Activated naive CD8-positive, alpha-beta T cell treated with anti-CD3 and anti-CD28 coated beads for 36 hours (primary cell): ENCODE measurements at regions not wholly inside any gene's neighbourhood (a gene's known extent, or its start where the extent isn't known, plus 50 kb on each side); places are given as distances from the start of the nearest gene placed in this dataset.
"Not testable (repeated sequence)": the region's sequence is repeated elsewhere in the genome, so short reads cannot be mapped to it uniquely, and the experiment has no call there.

Source experiments
- DNase-seq: peaks from one replicate; pipeline ENCODE4 v3.0.0; 2021
- H3K27ac Mint-ChIP-seq: one replicate; pipeline ENCODE4 v1.8.0; 2022; ENCODE audit warnings: mild to moderate bottlenecking, moderate library complexity, mixed read lengths
- H3K27me3 Mint-ChIP-seq: one replicate; pipeline ENCODE4 v1.8.0; 2022; ENCODE audit warnings: mild to moderate bottlenecking, mixed read lengths
- H3K36me3 Mint-ChIP-seq: one replicate; pipeline ENCODE4 v1.8.0; 2021; ENCODE audit warnings: mild to moderate bottlenecking, mixed read lengths
- H3K4me1 Mint-ChIP-seq: one replicate; pipeline ENCODE4 v1.8.0; 2021; ENCODE audit warnings: mixed read lengths
- H3K4me3 Mint-ChIP-seq: one replicate; pipeline ENCODE4 v1.8.0; 2022; ENCODE audit warnings: mild to moderate bottlenecking, moderate library complexity, mixed read lengths
- H3K9me3 Mint-ChIP-seq: one replicate; pipeline ENCODE4 v1.8.0; 2022; ENCODE audit warnings: mixed read lengths

DNA sequence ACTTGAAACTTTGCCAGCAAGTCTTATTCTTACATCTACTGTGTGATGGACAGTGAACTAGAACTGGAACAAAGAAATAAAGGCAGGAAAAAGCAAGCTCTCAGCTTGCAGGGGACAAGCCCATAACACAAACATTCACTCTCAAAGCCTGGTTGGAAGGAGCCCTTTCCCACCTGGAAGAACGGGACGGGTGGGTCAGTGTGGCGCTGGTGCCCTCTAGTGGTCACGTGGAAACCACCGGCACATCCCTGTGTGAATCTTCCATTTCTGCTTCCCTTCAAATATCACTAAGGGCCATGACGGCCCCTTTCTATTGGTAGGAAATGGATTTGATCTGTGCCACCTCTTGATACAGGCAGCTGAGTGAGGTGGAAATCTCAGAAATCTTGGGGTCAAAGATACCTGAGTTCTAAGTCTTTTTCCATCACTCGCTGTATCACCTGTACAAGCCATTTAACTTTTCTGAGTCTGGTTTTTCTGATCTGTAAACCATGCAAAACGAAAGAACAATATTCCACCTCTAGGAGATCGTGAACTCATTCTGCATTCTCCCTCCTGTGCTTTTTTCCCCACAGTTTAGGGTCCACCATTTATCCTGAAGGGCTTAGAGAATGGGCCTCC lies 211.6 kb downstream of the MSX2 start:
- no peaks in the 10 kb centered on the region for H3K36me3 Mint-ChIP-seq
- H3K27ac Mint-ChIP-seq: no peak overlapping the region
- peaks cover 15% of the 10 kb centered on the region for H3K27me3 Mint-ChIP-seq
- H3K4me3 Mint-ChIP-seq: no peak overlapping the region
- DNase-seq: peak; percentile 16
- H3K4me1 Mint-ChIP-seq: no peaks in the 10 kb centered on the region
- H3K9me3 Mint-ChIP-seq: no peaks in the 10 kb centered on the region

- not testable (repeated sequence) for H3K36me3 Mint-ChIP-seq, H3K4me3 Mint-ChIP-seq, H3K9me3 Mint-ChIP-seq, H3K27me3 Mint-ChIP-seq, H3K27ac Mint-ChIP-seq, DNase-seq, H3K4me1 Mint-ChIP-seq
Observed at GRCh38 chr5:174931033-174931432, 206.7 kb downstream of the MSX2 start.

DNA sequence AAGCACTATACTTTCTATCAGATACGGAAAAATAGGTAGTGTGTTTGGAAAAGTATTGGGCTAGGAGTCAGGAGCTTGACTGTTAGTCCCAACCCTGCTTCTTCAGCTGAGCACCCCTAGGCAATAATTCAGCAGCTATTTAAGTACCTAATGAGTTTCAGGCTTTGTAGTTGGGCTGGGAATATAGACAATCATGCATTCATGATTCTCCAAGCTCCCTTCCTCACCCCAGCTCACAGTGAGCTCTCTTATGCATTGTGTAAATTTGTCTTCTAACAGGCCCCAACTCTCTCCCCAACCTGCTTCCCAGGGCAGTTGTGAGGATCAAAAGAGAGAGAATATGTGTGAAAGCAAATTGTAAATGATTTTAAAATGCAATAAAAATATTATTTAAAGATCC lies 201.2 kb downstream of the MSX2 start:
- DNase-seq: no peak
- Mint-ChIP-seq H3K36me3 (no peaks in the 10 kb centered on the region), H3K27me3 (peaks cover 16% of the 10 kb centered on the region), H3K27ac (no peak overlapping the region), H3K4me3 (no peak overlapping the region), H3K4me1 (peaks cover 3% of the 10 kb centered on the region), H3K9me3 (no peaks in the 10 kb centered on the region)

DNA sequence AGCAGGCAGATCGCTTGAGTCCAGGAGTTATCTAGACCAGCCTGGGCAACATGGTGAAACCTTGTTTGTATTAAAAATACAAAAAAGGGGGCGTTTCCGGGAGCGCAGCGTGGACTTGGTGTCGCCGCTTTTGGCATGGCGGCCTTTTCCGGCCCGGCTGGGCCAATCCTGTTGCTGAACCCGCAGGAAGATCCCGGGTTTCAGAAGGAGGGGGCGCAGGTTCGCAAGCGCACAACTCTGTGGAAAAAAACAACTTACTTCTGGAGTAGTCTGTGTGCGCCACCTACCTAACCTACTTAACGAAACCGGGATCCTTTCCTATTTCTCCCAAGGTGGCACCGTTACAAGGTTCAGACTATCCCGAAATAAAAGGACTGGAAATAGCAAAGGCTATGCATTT lies 198.6 kb downstream of the MSX2 start:
- no peaks in the 10 kb centered on the region for H3K9me3 Mint-ChIP-seq
- H3K36me3 Mint-ChIP-seq: no peaks in the 10 kb centered on the region
- H3K4me1 Mint-ChIP-seq: peaks cover 3% of the 10 kb centered on the region
- H3K27ac Mint-ChIP-seq: no peak overlapping the region
- peaks cover 25% of the 10 kb centered on the region for H3K27me3 Mint-ChIP-seq
- no peak for DNase-seq
- no peak overlapping the region for H3K4me3 Mint-ChIP-seq

DNA sequence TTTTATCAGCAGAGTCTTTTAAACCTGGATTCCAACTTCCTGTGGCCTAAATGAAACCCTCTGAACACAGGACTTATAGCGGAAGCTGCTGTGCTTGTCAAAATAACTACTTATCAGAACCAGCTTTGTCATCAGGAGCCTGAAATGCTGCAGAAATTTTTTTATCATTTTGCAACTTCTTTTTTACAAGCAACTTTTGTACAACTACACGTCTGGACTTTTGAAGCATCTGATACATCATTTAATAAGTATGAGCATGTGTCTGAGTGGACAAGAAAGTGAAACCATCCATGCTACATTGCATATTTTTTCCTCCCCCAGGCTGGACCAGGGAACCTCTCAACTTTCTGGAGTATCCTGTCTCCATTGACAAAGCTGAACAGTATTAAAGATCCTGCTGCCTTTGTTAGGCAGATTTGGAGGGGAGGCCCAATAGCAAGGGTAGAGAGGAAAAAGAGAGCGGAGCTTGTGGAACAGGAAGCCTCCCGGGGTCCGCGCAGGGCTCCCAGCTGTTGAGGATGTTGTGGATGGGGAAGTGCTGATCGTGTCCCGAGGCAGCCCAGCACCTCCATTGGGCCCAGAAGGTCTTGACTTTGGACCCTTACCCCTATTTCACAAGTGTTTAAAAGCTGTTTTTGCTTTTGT lies 196.6 kb downstream of the MSX2 start:
- H3K4me3 Mint-ChIP-seq: no peak overlapping the region
- peaks cover 25% of the 10 kb centered on the region for H3K27me3 Mint-ChIP-seq
- H3K9me3 Mint-ChIP-seq: no peaks in the 10 kb centered on the region
- no peak overlapping the region for H3K27ac Mint-ChIP-seq
- H3K4me1 Mint-ChIP-seq: peaks cover 3% of the 10 kb centered on the region
- H3K36me3 Mint-ChIP-seq: no peaks in the 10 kb centered on the region
- DNase-seq: no peak

GRCh38 chr5:174919351-174919750 lies 195.0 kb downstream of the MSX2 start:
- Mint-ChIP-seq H3K9me3 (no peaks in the 10 kb centered on the region), H3K36me3 (no peaks in the 10 kb centered on the region)

GRCh38 chr5:174918655-174919054 lies 194.3 kb downstream of the MSX2 start:
- H3K27me3 Mint-ChIP-seq: peaks cover 33% of the 10 kb centered on the region
- no peaks in the 10 kb centered on the region for H3K36me3 Mint-ChIP-seq
- H3K4me1 Mint-ChIP-seq: peaks cover 3% of the 10 kb centered on the region
- no peak overlapping the region for H3K27ac Mint-ChIP-seq
- no peaks in the 10 kb centered on the region for H3K9me3 Mint-ChIP-seq
- no peak for DNase-seq
- H3K4me3 Mint-ChIP-seq: no peak overlapping the region

More at GRCh38 chr5:174919351-174919750, 195.0 kb downstream of the MSX2 start:
- DNase-seq: no peak
- H3K27ac Mint-ChIP-seq: no peak overlapping the region
- H3K4me3 Mint-ChIP-seq: no peak overlapping the region
- peaks cover 3% of the 10 kb centered on the region for H3K4me1 Mint-ChIP-seq
- peaks cover 29% of the 10 kb centered on the region for H3K27me3 Mint-ChIP-seq

GRCh38 chr5:174917976-174918554 lies 193.7 kb downstream of the MSX2 start:
- H3K4me3 Mint-ChIP-seq: no peak overlapping the region
- H3K27ac Mint-ChIP-seq: no peak overlapping the region
- DNase-seq: no peak
- H3K4me1 Mint-ChIP-seq: peaks cover 3% of the 10 kb centered on the region
- H3K9me3 Mint-ChIP-seq: no peaks in the 10 kb centered on the region
- H3K36me3 Mint-ChIP-seq: no peaks in the 10 kb centered on the region
- peaks cover 33% of the 10 kb centered on the region for H3K27me3 Mint-ChIP-seq

GRCh38 chr5:174917435-174917834 lies 193.1 kb downstream of the MSX2 start:
- not testable (repeated sequence) for H3K9me3 Mint-ChIP-seq, H3K4me1 Mint-ChIP-seq, H3K27ac Mint-ChIP-seq, H3K4me3 Mint-ChIP-seq, H3K36me3 Mint-ChIP-seq, DNase-seq
- peaks cover 34% of the 10 kb centered on the region for H3K27me3 Mint-ChIP-seq

DNA sequence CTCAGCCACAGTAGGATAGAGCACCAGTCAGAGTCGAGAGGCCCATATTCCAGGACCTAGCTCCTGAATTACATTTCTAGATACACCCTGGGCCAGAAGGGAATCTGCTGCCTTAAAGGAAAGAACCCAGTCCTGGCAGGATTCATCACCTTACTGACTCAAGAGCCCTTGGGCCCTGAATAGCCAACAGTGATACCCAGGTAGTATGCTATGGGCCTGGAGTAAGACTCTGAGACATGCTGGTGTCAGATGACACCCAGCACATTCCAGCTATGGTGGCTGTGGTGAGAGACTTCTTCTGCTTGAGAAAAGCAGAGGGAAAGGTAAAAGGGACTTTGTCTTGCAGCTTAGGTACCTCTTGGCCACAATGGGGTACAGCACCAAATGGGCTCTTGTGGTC lies 192.5 kb downstream of the MSX2 start:
- not testable (repeated sequence) for H3K27ac Mint-ChIP-seq, H3K4me3 Mint-ChIP-seq, DNase-seq, H3K4me1 Mint-ChIP-seq, H3K36me3 Mint-ChIP-seq, H3K9me3 Mint-ChIP-seq
- peaks cover 39% of the 10 kb centered on the region for H3K27me3 Mint-ChIP-seq

DNA sequence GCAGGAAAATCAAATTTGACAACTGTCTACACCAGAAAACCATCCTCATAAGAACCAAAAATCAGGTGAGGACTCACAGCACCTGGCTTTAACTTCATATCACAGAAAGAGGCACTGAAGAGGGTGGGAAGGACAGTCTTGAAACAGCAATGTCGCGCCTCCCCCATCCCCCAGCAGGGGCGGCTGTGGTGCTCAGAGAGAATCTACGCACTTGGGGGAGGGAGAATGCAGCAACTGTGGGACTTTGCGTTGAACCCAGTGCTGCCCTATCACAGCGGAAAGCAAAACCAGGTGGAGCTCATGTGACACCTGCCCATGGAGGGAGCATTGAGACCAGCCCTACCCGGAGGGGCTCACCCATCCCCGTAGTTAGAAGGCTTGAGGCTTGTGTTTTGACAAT lies 191.8 kb downstream of the MSX2 start:
- H3K27ac Mint-ChIP-seq: no peak overlapping the region
- H3K4me1 Mint-ChIP-seq: peaks cover 3% of the 10 kb centered on the region
- no peaks in the 10 kb centered on the region for H3K9me3 Mint-ChIP-seq
- H3K27me3 Mint-ChIP-seq: peaks cover 40% of the 10 kb centered on the region
- DNase-seq: no peak
- H3K36me3 Mint-ChIP-seq: no peaks in the 10 kb centered on the region
- no peak overlapping the region for H3K4me3 Mint-ChIP-seq

- H3K4me1 Mint-ChIP-seq: peaks cover 4% of the 10 kb centered on the region
- H3K4me3 Mint-ChIP-seq: no peak overlapping the region
- H3K36me3 Mint-ChIP-seq: no peaks in the 10 kb centered on the region
- H3K27ac Mint-ChIP-seq: no peak overlapping the region
- no peaks in the 10 kb centered on the region for H3K9me3 Mint-ChIP-seq
- no peak for DNase-seq
- H3K27me3 Mint-ChIP-seq: peaks cover 64% of the 10 kb centered on the region
Observed at GRCh38 chr5:174911118-174911517, 186.7 kb downstream of the MSX2 start.

- H3K27me3 Mint-ChIP-seq: peaks cover 72% of the 10 kb centered on the region
- H3K27ac Mint-ChIP-seq: no peak overlapping the region
- peaks cover 4% of the 10 kb centered on the region for H3K4me1 Mint-ChIP-seq
- no peak overlapping the region for H3K4me3 Mint-ChIP-seq
- H3K36me3 Mint-ChIP-seq: no peaks in the 10 kb centered on the region
- H3K9me3 Mint-ChIP-seq: no peaks in the 10 kb centered on the region
- DNase-seq: peak; percentile 54
Observed at GRCh38 chr5:174910245-174910737, 185.9 kb downstream of the MSX2 start.

DNA sequence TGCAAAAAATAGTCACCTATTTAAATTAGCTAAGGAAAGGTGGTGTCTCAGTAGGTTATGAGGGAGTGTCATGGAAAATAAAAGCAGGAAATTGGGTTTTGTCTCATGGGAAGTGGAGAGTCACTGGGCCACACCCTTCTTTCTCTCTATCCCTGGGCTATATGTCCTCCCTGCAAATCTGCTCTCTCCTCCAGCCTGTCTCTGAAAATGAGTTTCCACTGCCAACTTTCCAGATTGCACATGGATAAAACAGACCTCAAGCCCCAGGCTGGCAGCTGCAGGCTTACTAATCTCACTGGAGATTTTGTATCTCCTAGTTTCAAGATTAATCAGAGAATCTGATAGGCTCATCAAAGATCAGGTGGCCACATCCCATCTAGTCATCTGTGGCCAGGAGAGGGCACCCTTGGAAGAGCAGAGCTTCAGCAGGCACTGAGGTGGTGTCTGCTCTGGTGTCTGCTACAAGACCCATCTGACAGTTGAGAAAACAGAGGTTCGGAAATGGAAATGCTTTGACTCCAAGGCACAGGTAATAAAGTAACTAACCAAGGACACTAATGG lies 178.9 kb downstream of the MSX2 start:
- H3K27me3 Mint-ChIP-seq: peaks cover 34% of the 10 kb centered on the region
- H3K27ac Mint-ChIP-seq: no peak overlapping the region
- H3K9me3 Mint-ChIP-seq: no peaks in the 10 kb centered on the region
- no peaks in the 10 kb centered on the region for H3K36me3 Mint-ChIP-seq
- peak; percentile 8 for DNase-seq
- H3K4me3 Mint-ChIP-seq: no peak overlapping the region
- no peaks in the 10 kb centered on the region for H3K4me1 Mint-ChIP-seq

DNA sequence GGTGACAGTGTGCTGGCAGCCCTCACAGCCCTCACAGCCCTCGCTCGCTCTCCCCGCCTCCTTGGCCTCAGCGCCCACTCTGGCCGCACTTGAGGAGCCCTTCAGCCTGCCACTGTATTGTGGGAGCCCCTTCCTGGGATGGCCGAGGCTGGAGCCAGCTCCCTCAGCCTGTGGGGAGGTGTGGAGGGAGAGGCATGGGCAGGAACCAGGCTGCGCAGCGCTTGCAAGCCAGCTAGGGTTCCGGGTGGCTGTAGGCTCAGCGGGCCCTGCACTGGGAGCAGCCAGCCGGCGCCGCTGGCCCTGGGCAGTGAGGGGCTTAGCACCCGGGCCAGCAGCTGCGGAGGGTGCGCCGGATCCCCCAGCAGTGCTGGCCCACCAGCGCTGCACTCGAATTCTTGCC lies 177.0 kb downstream of the MSX2 start:
- no peak for DNase-seq
- no peaks in the 10 kb centered on the region for H3K36me3 Mint-ChIP-seq
- no peak overlapping the region for H3K4me3 Mint-ChIP-seq
- no peaks in the 10 kb centered on the region for H3K9me3 Mint-ChIP-seq
- H3K27me3 Mint-ChIP-seq: peaks cover 25% of the 10 kb centered on the region
- H3K4me1 Mint-ChIP-seq: no peaks in the 10 kb centered on the region
- H3K27ac Mint-ChIP-seq: no peak overlapping the region
